ENCODE measurements at regions not wholly inside any gene's neighbourhood (a gene's known extent, or its start where the extent isn't known, plus 50 kb on each side); places are given as distances from the start of the nearest gene placed in this dataset.

DNA sequence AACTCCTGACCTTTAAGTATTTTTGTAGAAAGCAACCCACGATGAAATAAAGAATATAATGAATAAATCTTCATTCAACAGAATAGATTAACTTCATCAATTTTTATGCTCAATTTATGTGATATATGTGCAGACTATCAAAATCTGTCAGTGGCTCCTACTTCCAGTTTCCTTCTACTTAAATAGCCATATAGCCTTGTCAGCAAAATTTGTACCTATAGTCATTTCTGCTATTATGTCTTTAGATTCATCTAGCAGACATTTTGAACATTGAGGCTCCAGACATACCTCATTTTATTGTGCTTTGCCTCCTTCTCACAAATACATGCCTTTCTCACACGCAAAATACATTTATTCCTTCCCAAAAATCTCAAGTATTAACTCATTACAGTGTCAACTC is 971.7 kb downstream of the FAM133A start:
- no peak overlapping the region for H2BK12ac ChIP-seq (ENCODE audit: low read length)
- DNase-seq (ENCODE audit: low spot score) = no peak
- H3K9ac ChIP-seq (ENCODE audit: low read depth, low read length, poor library complexity) = no peak overlapping the region
- H3K4me1 ChIP-seq (ENCODE audit: control insufficient read depth in 2 of 2, insufficient read depth in 1 of 2, low read depth in 1 of 2, low read length in 2 of 2) = no peaks in the 10 kb centered on the region
- H2BK15ac ChIP-seq (ENCODE audit: low read length) = no peak overlapping the region
- H3K14ac ChIP-seq (ENCODE audit: low read length) = no peak overlapping the region
- no peaks in the 10 kb centered on the region for H3K79me1 ChIP-seq (ENCODE audit: low read depth, low read length)
- H4K8ac ChIP-seq (ENCODE audit: low read depth, low read length) = no peak overlapping the region
- no peak overlapping the region for H2AK5ac ChIP-seq (ENCODE audit: low read depth, low read length)
- H2BK120ac ChIP-seq (ENCODE audit: low read depth, low read length) = no peak overlapping the region
- H2BK5ac ChIP-seq (ENCODE audit: low read length) = no peak overlapping the region
- H3K4ac ChIP-seq (ENCODE audit: low read length) = no peak overlapping the region
- H3K36me3 ChIP-seq (replicated peaks in 1 of 2; ENCODE audit: control insufficient read depth in 2 of 2, insufficient read depth in 2 of 2, low read length in 2 of 2) = no peaks in the 10 kb centered on the region
- H2AFZ ChIP-seq (ENCODE audit: low read length) = no peak overlapping the region
- no peak overlapping the region for H3K4me2 ChIP-seq (ENCODE audit: insufficient read depth, low read length, poor library complexity, severe bottlenecking)
- H3K23ac ChIP-seq (ENCODE audit: low read depth, low read length, poor library complexity) = no peak overlapping the region
- H3K18ac ChIP-seq (ENCODE audit: low read length) = no peak overlapping the region
- H3K27ac ChIP-seq (replicated peaks; ENCODE audit: low read length) = no peak overlapping the region
- no peak overlapping the region for H4K91ac ChIP-seq (ENCODE audit: low read depth, low read length, poor library complexity)
- no peaks in the 10 kb centered on the region for H3K27me3 ChIP-seq (ENCODE audit: control insufficient read depth in 3 of 3, insufficient read depth in 3 of 3, low read depth in 1 of 3, low read length in 3 of 3)
- WGBS, 2 donors (ENCODE audit: extremely low coverage in 2 of 2, insufficient read length in 2 of 2, insufficient replicate concordance in 1 of 2) = 100% methylated on average over 1 of the region's 2 CpGs
- H3K9me3 ChIP-seq (replicated peaks in 1 of 2; ENCODE audit: control insufficient read depth in 2 of 2, insufficient read depth in 1 of 2, low read depth in 1 of 2, low read length in 2 of 2) = no peaks in the 10 kb centered on the region
- no peak overlapping the region for H3K4me3 ChIP-seq (ENCODE audit: low read length in 2 of 2)

- Histone ChIP-seq H2AK5ac (ENCODE audit: low read depth, low read length) (no peak overlapping the region), H3K14ac (ENCODE audit: low read length) (no peak overlapping the region), H2BK12ac (ENCODE audit: low read length) (no peak overlapping the region), H3K27ac (replicated peaks; ENCODE audit: low read length) (no peak overlapping the region), H3K36me3 (replicated peaks in 1 of 2; ENCODE audit: control insufficient read depth in 2 of 2, insufficient read depth in 2 of 2, low read length in 2 of 2) (no peaks in the 10 kb centered on the region), H2BK5ac (ENCODE audit: low read length) (no peak overlapping the region), H3K4me3 (ENCODE audit: low read length in 2 of 2) (no peak overlapping the region), H2BK120ac (ENCODE audit: low read depth, low read length) (no peak overlapping the region), H4K91ac (ENCODE audit: low read depth, low read length, poor library complexity) (no peak overlapping the region), H3K79me1 (ENCODE audit: low read depth, low read length) (no peaks in the 10 kb centered on the region), H3K27me3 (ENCODE audit: control insufficient read depth in 3 of 3, insufficient read depth in 3 of 3, low read depth in 1 of 3, low read length in 3 of 3) (no peaks in the 10 kb centered on the region), H4K8ac (ENCODE audit: low read depth, low read length) (no peak overlapping the region), H2BK15ac (ENCODE audit: low read length) (no peak overlapping the region), H3K4me1 (ENCODE audit: control insufficient read depth in 2 of 2, insufficient read depth in 1 of 2, low read depth in 1 of 2, low read length in 2 of 2) (no peaks in the 10 kb centered on the region), H2AFZ (ENCODE audit: low read length) (no peak overlapping the region), H3K18ac (ENCODE audit: low read length) (no peak overlapping the region), H3K23ac (ENCODE audit: low read depth, low read length, poor library complexity) (no peak overlapping the region), H3K4me2 (ENCODE audit: insufficient read depth, low read length, poor library complexity, severe bottlenecking) (no peak overlapping the region), H3K9me3 (replicated peaks in 1 of 2; ENCODE audit: control insufficient read depth in 2 of 2, insufficient read depth in 1 of 2, low read depth in 1 of 2, low read length in 2 of 2) (no peaks in the 10 kb centered on the region), H3K9ac (ENCODE audit: low read depth, low read length, poor library complexity) (no peak overlapping the region), H3K4ac (ENCODE audit: low read length) (no peak overlapping the region)
- WGBS, 2 donors (ENCODE audit: extremely low coverage in 2 of 2, insufficient read length in 2 of 2, insufficient replicate concordance in 1 of 2) = no CpG with 5 or more reads among the region's 1 CpG
- no peak for DNase-seq (ENCODE audit: low spot score)
Measured at GRCh38 chrX:94655180-94655579, 981.2 kb downstream of the FAM133A start.

DNA sequence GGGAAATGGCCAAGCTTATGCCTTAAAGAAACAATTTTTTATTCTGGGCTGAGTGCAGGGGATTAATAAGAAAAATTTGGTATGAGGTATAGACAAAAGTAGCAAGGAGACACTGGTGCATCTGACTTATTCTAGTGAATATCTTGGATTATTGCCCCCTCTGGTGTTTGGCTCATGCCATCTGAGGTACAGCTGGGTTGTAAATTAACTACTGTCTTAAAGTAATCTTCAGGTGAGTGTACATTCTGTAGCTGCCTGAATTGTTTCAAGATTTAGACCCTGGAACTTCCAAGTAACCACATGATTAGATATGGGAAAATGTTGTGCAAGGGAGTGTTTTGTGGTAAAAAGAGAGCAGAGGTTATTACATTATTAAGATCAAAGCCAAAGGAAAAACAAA is 988.7 kb downstream of the FAM133A start:
- H2BK12ac ChIP-seq (ENCODE audit: low read length) = no peak overlapping the region
- no peak overlapping the region for H4K91ac ChIP-seq (ENCODE audit: low read depth, low read length, poor library complexity)
- H3K4me2 ChIP-seq (ENCODE audit: insufficient read depth, low read length, poor library complexity, severe bottlenecking) = no peak overlapping the region
- H3K27me3 ChIP-seq (ENCODE audit: control insufficient read depth in 3 of 3, insufficient read depth in 3 of 3, low read depth in 1 of 3, low read length in 3 of 3) = no peaks in the 10 kb centered on the region
- H3K79me1 ChIP-seq (ENCODE audit: low read depth, low read length) = no peaks in the 10 kb centered on the region
- no peak overlapping the region for H2BK15ac ChIP-seq (ENCODE audit: low read length)
- no peak overlapping the region for H3K18ac ChIP-seq (ENCODE audit: low read length)
- H3K9ac ChIP-seq (ENCODE audit: low read depth, low read length, poor library complexity) = no peak overlapping the region
- no peak overlapping the region for H3K23ac ChIP-seq (ENCODE audit: low read depth, low read length, poor library complexity)
- no peaks in the 10 kb centered on the region for H3K9me3 ChIP-seq (replicated peaks in 1 of 2; ENCODE audit: control insufficient read depth in 2 of 2, insufficient read depth in 1 of 2, low read depth in 1 of 2, low read length in 2 of 2)
- no peaks in the 10 kb centered on the region for H3K4me1 ChIP-seq (ENCODE audit: control insufficient read depth in 2 of 2, insufficient read depth in 1 of 2, low read depth in 1 of 2, low read length in 2 of 2)
- H4K8ac ChIP-seq (ENCODE audit: low read depth, low read length) = no peak overlapping the region
- H3K4me3 ChIP-seq (ENCODE audit: low read length in 2 of 2) = no peak overlapping the region
- no peak overlapping the region for H2AFZ ChIP-seq (ENCODE audit: low read length)
- no peak overlapping the region for H3K27ac ChIP-seq (replicated peaks; ENCODE audit: low read length)
- no peak for DNase-seq (ENCODE audit: low spot score)
- no peaks in the 10 kb centered on the region for H3K36me3 ChIP-seq (replicated peaks in 1 of 2; ENCODE audit: control insufficient read depth in 2 of 2, insufficient read depth in 2 of 2, low read length in 2 of 2)
- no peak overlapping the region for H3K4ac ChIP-seq (ENCODE audit: low read length)
- no peak overlapping the region for H2BK5ac ChIP-seq (ENCODE audit: low read length)
- no peak overlapping the region for H3K14ac ChIP-seq (ENCODE audit: low read length)
- H2AK5ac ChIP-seq (ENCODE audit: low read depth, low read length) = no peak overlapping the region
- H2BK120ac ChIP-seq (ENCODE audit: low read depth, low read length) = no peak overlapping the region

- Histone ChIP-seq H2AK5ac (ENCODE audit: low read depth, low read length) (no peak overlapping the region), H3K36me3 (replicated peaks in 1 of 2; ENCODE audit: control insufficient read depth in 2 of 2, insufficient read depth in 2 of 2, low read length in 2 of 2) (no peaks in the 10 kb centered on the region), H3K18ac (ENCODE audit: low read length) (no peak overlapping the region), H3K79me1 (ENCODE audit: low read depth, low read length) (no peaks in the 10 kb centered on the region), H3K4me1 (ENCODE audit: control insufficient read depth in 2 of 2, insufficient read depth in 1 of 2, low read depth in 1 of 2, low read length in 2 of 2) (no peaks in the 10 kb centered on the region), H3K9ac (ENCODE audit: low read depth, low read length, poor library complexity) (no peak overlapping the region), H3K27ac (replicated peaks; ENCODE audit: low read length) (no peak overlapping the region), H2AFZ (ENCODE audit: low read length) (no peak overlapping the region), H3K4me2 (ENCODE audit: insufficient read depth, low read length, poor library complexity, severe bottlenecking) (no peak overlapping the region), H3K4me3 (ENCODE audit: low read length in 2 of 2) (no peak overlapping the region), H4K91ac (ENCODE audit: low read depth, low read length, poor library complexity) (no peak overlapping the region), H4K8ac (ENCODE audit: low read depth, low read length) (no peak overlapping the region), H3K14ac (ENCODE audit: low read length) (no peak overlapping the region), H3K9me3 (replicated peaks in 1 of 2; ENCODE audit: control insufficient read depth in 2 of 2, insufficient read depth in 1 of 2, low read depth in 1 of 2, low read length in 2 of 2) (no peaks in the 10 kb centered on the region), H2BK15ac (ENCODE audit: low read length) (no peak overlapping the region), H3K27me3 (ENCODE audit: control insufficient read depth in 3 of 3, insufficient read depth in 3 of 3, low read depth in 1 of 3, low read length in 3 of 3) (no peaks in the 10 kb centered on the region), H2BK12ac (ENCODE audit: low read length) (no peak overlapping the region), H3K4ac (ENCODE audit: low read length) (no peak overlapping the region), H3K23ac (ENCODE audit: low read depth, low read length, poor library complexity) (no peak overlapping the region), H2BK120ac (ENCODE audit: low read depth, low read length) (no peak overlapping the region), H2BK5ac (ENCODE audit: low read length) (no peak overlapping the region)
- WGBS, 2 donors (ENCODE audit: extremely low coverage in 2 of 2, insufficient read length in 2 of 2, insufficient replicate concordance in 1 of 2) = no CpG with 5 or more reads among the region's 2 CpGs
- DNase-seq (ENCODE audit: low spot score) = no peak
Measured at GRCh38 chrX:94676285-94676684, 1002.3 kb downstream of the FAM133A start.
